ENCODE measurements at regions not wholly inside any gene's neighbourhood (a gene's known extent, or its start where the extent isn't known, plus 50 kb on each side); places are given as distances from the start of the nearest gene placed in this dataset.

GRCh38 chr7:39810204-39810642 lies 139.8 kb upstream of the CDK13 start:
- TF ChIP-seq SIN3A (IDR thresholded peaks at IDR 0.05; ENCODE audit: borderline replicate concordance, insufficient read depth, low read length): no peak
- no peak for TF ChIP-seq FOXP2 (optimal IDR thresholded peaks at IDR 0.05; ENCODE audit: borderline replicate concordance, extremely low read depth, extremely low read length, insufficient read depth)
- no peak for TF ChIP-seq REST (IDR thresholded peaks at IDR 0.05; ENCODE audit: insufficient read depth in 1 of 2, low read depth in 2 of 2, low read length in 2 of 2)
- TF ChIP-seq POLR2AphosphoS5 (IDR thresholded peaks at IDR 0.05; ENCODE audit: low read depth, low read length): no peak

Measured in PFSK-1 (cell line).